KMS-11 (cell line): ENCODE measurements at regions not wholly inside any gene's neighbourhood (a gene's known extent, or its start where the extent isn't known, plus 50 kb on each side); places are given as distances from the start of the nearest gene placed in this dataset.

Source experiments
- H2AFZ ChIP-seq: fragments of 200-600 bp; sonication (generic); 2 replicates; pipeline ENCODE4 v1.6.1; 2016; ENCODE audit warnings: antibody characterized with exemption, mixed run types, low read depth
- H3K27ac ChIP-seq: fragments of 200-600 bp; sonication (generic); 2 replicates; pipeline ENCODE4 v1.6.1; 2016; ENCODE audit warnings: mild to moderate bottlenecking, mixed run types
- H3K27me3 ChIP-seq: fragments of 200-600 bp; sonication (generic); 2 replicates; pipeline ENCODE4 v1.6.1; 2017; ENCODE audit warnings: mild to moderate bottlenecking, low read depth, mixed run types, moderate library complexity; ENCODE audit not compliant: insufficient read depth
- H3K36me3 ChIP-seq: fragments of 200-600 bp; sonication (generic); 2 replicates; pipeline ENCODE4 v1.6.1; 2017; ENCODE audit warnings: mild to moderate bottlenecking, mixed run types; ENCODE audit not compliant: insufficient read depth
- H3K4me1 ChIP-seq: fragments of 200-600 bp; sonication (generic); 2 replicates; pipeline ENCODE4 v1.6.1; 2016; ENCODE audit warnings: mild to moderate bottlenecking, low read depth, mixed run types; ENCODE audit not compliant: poor library complexity, severe bottlenecking
- H3K4me2 ChIP-seq: fragments of 200-600 bp; sonication (generic); 2 replicates; pipeline ENCODE4 v1.7.0; 2016; ENCODE audit warnings: mild to moderate bottlenecking, mixed run types
- H3K4me3 ChIP-seq: fragments of 200-600 bp; sonication (generic); IDR thresholded peaks from 2 replicates; pipeline ENCODE4 v1.6.1; 2017; ENCODE audit warnings: low read depth, low read length, mixed read lengths; ENCODE audit not compliant: insufficient read depth
- H3K79me2 ChIP-seq: fragments of 200-600 bp; sonication (generic); 2 replicates; pipeline ENCODE4 v1.6.1; 2016; ENCODE audit warnings: low read depth, mixed run types; ENCODE audit not compliant: insufficient read depth
- H3K9ac ChIP-seq: fragments of 200-600 bp; sonication (generic); 2 replicates; pipeline ENCODE4 v1.6.1; 2016; ENCODE audit warnings: mild to moderate bottlenecking, mixed run types
- H4K20me1 ChIP-seq: fragments of 200-600 bp; sonication (generic); 2 replicates; pipeline ENCODE4 v1.6.1; 2016; ENCODE audit warnings: mild to moderate bottlenecking, mixed run types; ENCODE audit not compliant: insufficient read depth
- CTCF ChIP-seq: fragments of 200-600 bp; sonication (generic); conservative IDR thresholded peaks from 2 replicates; pipeline ENCODE4 v1.6.1; 2017; ENCODE audit warnings: low read depth, mild to moderate bottlenecking, antibody characterized with exemption, low read length, moderate library complexity, mixed read lengths

GRCh38 chr12:25894759-25895158 lies 63.7 kb upstream of the RASSF8 start:
- no peak for TF ChIP-seq CTCF
- Histone ChIP-seq H4K20me1 (no peaks in the 10 kb centered on the region), H3K27ac (no peak overlapping the region), H3K4me3 (no peak overlapping the region), H3K4me2 (peak overlapping the region; percentile 25; the same call in 1 of the 2 replicates), H3K79me2 (no peaks in the 10 kb centered on the region), H3K27me3 (no peaks in the 10 kb centered on the region), H3K36me3 (no peaks in the 10 kb centered on the region), H3K9ac (no peak overlapping the region), H3K4me1 (peaks cover 7% of the 10 kb centered on the region), H2AFZ (no peak overlapping the region)

DNA sequence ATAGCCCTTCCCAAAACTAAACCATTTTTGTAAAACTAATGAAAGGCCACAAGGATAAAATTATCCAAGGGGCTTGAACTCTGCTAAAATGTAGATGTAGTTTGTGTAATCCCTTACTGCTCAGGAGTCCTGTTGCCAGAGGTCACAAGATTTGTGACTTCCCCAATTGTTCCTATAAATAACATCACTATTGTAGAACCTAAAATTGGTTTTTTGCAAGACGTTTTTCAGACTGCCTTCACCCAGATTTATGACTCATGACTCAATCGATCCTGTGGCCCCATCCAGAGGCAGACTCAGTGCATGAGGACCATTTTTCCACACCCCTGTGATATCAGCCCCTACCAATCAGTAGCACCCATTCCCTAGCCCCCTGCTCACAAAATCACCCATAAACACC lies 61.5 kb upstream of the RASSF8 start:
- no peak for TF ChIP-seq CTCF
- Histone ChIP-seq H3K79me2 (no peaks in the 10 kb centered on the region), H3K27ac (no peak overlapping the region)

DNA sequence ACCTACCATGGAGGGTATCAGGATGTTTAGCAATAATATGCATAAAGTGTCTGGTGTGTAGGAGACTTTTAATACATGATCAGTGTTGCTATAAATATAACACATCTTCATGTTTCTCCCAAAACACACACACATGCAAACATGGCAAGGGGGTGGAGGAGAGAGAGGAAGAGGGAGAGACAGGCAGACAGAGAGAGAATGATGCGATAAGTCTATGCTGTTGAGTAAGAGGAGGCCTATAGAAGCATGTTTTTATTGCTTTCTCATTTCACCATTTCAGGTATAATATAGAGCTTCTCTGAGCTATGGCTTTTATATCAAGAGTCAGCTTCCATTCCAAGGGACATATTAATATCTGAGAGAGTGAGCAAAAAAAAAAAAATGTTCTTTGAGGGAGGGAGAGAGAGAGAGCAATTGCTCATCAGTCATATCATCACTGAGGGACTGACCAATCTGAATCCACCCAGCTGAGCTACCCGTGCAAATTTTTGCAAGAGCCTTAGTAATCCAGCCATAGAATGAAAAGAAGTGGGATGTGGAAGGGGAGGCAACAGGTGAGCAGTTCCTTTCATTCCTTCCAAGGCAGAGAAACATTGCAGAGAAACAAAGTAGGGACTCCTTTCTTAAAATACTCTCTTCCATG lies 54.8 kb upstream of the RASSF8 start:
- Histone ChIP-seq H3K27me3 (no peaks in the 10 kb centered on the region), H3K9ac (no peak overlapping the region), H3K4me2 (no peak overlapping the region), H3K4me3 (no peak overlapping the region), H3K79me2 (no peaks in the 10 kb centered on the region), H3K27ac (no peak overlapping the region), H4K20me1 (no peaks in the 10 kb centered on the region), H3K4me1 (no peaks in the 10 kb centered on the region), H2AFZ (no peak overlapping the region), H3K36me3 (no peaks in the 10 kb centered on the region)
- no peak for TF ChIP-seq CTCF

More for the DNA sequence above, 61.5 kb upstream of the RASSF8 start:
- Histone ChIP-seq H3K4me1 (peaks cover 7% of the 10 kb centered on the region), H3K4me3 (no peak overlapping the region), H3K4me2 (no peak overlapping the region), H3K9ac (no peak overlapping the region), H3K36me3 (no peaks in the 10 kb centered on the region), H3K27me3 (no peaks in the 10 kb centered on the region), H4K20me1 (no peaks in the 10 kb centered on the region), H2AFZ (no peak overlapping the region)

- Histone ChIP-seq H3K9ac (no peak overlapping the region), H2AFZ (no peak overlapping the region), H3K27me3 (no peaks in the 10 kb centered on the region), H3K79me2 (no peaks in the 10 kb centered on the region), H3K36me3 (no peaks in the 10 kb centered on the region), H3K4me3 (no peak overlapping the region), H3K4me1 (no peaks in the 10 kb centered on the region), H4K20me1 (no peaks in the 10 kb centered on the region), H3K4me2 (no peak overlapping the region), H3K27ac (no peak overlapping the region)
- no peak for TF ChIP-seq CTCF
Observed at GRCh38 chr12:25904442-25904841, 54.0 kb upstream of the RASSF8 start.
